Dermis blood vessel endothelial cell (primary cell): ENCODE measurements at regions not wholly inside any gene's neighbourhood (a gene's known extent, or its start where the extent isn't known, plus 50 kb on each side); places are given as distances from the start of the nearest gene placed in this dataset.
"Not testable (repeated sequence)": the region's sequence is repeated elsewhere in the genome, so short reads cannot be mapped to it uniquely, and the experiment has no call there.

Experiments
- DNase-seq: peaks from one replicate; pipeline ENCODE4 v3.0.0; 2010

DNA sequence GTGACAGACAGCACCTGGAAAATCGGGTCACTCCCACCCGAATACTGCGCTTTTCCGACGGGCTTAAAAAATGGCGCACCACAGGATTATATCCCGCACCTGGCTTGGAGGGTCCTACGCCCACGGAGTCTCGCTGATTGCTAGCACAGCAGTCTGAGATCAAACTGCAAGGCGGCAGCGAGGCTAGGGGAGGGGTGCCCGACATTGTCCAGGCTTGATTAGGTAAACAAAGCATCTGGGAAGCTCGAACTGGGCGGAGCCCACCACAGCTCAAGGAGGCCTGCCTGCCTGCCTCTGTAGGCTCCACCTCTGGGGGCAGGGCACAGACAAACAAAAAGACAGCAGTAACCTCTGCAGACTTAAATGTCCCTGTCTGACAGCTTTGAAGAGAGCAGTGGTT is 1370.0 kb downstream of the SUCLG1 start:
- DNase-seq: not testable (repeated sequence)

DNA sequence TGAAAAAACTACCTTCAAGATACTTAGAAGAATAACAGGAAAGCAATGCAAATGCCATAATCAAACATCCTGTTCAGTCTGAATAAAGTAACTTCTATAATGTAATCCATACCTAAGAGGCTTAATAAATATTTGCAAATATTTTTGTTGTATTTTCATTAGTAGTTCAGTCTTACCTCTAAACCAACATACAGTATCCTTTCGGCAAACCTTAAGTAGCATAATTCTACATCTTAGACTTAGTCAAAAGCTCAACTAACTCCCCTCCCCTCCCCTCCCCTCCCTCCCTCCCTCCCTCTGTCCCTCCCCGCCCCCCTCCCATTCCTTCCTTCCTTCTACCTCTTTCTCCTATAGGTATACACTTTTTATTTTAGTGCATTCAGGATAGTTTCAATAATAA is 1373.2 kb downstream of the SUCLG1 start:
- no peak for DNase-seq

DNA sequence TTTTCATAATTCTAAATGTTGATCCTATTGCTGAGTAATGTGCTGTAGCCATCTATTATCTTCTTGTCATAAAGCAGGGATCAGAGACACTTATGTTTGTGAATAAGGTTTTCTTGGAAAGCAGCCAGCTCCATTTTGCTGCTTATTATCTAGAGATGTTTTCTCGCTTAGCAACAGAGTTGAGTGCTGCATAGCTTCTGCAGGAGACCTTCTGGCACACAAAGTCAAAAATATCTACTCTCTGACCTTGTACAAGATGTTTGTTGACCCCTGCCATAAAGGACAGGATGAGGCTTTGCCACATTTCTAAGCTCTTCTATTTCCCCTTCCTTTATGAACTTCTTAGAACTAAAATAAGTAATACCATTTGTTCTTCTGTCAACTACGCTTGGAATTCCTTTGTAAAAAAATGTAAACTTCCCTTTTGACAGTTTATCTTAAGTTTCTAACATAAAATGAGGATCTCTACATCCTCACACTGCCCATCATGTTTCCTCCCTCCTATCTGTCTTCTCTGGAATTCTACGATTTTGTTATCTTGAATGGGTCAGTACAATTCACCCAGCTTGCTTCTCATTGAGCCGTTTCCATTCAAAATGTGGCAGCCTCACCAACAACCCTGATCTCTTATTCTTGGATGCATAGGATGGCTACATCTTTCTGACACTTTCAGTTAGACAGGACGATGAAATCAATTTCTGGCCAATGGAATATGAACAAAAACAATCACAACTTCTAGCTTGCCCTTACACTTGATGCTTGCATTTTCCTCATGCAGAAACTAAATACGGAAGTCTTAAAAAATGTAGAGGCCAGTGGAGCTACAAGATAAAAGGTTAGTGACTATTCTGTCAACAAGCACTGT is 1377.0 kb downstream of the SUCLG1 start:
- peak; percentile 100 for DNase-seq

DNA sequence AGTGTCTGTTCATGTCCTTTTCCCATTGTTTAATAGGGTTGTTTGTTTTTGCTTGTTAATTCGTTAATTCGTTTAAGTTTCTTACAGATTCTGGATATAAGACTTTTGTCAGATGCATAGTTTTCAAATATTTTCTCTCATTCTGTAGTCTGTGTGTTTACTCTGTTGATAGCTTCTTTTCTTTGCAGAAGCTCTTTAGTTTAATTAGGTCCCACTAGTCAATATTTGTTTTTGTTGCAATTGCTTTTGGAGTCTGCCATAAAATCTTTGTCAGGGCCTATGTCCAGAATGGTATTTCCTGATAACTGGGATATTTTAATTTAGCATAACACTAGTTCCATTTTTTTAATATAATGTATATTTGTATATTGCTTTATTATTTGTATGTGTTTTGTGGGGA is 1380.1 kb downstream of the SUCLG1 start:
- DNase-seq: no peak

DNA sequence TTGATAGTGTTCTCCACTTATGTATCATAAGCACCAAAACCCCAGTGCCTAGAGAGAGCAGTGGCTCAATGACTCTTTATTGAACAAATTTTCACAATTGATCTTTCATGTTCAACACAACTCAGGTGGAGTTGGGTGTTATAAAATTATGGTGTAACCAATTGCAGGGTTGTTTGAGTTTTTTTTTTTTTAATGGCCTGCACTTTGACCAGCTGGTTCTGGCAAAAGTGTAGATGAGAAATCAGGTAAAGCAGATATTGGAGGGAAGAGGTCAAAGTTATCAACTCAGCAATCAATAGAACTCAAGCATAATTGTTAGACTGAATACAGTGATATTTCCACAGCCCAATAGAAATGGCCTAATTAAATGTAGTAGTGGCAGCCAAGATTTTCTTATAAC is 1386.3 kb downstream of the SUCLG1 start:
- no peak for DNase-seq

DNA sequence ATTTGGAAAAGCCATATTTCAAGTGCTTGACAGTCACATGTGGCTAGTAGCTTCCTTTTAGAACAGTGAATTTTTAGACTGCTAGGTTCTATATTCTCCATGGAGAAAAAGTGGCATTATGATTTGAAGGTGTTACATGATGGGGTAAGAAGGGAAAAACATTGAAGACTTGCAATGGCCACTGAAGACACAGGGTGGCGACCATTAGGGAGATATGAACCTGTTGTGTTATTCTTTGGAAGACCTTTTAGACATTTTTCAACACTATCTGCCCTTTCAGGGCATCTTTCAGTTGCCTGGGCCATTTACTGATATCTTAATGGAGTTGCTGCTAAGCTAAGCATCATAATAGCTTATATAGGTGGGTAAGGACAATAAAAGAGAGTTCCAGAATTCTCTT is 1387.2 kb downstream of the SUCLG1 start:
- DNase-seq: no peak

DNA sequence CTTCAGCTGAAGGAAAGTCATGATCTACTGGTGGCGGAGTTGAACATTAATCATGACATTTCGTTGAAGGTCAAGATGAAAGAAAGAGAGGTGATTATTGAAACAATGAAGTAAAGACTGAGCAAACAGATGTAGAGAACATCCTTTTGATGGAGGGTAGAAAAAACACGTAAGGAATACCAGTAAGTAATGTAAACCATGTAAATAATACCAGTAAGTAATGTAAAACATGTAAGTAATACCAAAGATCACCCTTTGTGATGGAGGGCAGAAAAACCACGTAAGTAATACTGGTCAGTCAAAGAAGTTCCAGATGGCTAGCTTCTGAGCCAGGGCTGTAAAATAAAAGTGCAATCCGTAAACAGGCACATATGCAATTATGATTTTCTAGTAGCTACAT is 1387.7 kb downstream of the SUCLG1 start:
- DNase-seq: no peak

DNA sequence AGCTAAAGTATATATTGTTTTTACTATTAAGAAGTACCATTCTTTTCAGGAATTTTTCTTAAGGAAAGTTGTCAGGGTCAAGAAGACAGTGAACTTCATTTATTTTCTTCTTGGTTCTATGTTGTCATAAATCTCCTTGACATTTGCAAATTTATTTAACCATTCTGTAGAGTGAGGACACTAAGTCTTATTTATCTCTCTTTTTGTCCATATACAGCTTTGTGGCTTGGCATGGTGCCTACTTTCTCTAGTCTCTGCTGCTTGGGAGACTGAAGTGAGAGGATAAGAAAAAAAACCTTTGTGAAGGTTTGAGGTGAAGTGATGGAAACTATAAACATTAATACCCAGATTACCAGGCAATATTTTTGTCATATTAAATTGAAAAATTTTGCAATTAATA is 1389.4 kb downstream of the SUCLG1 start:
- peak; percentile 53 for DNase-seq

DNA sequence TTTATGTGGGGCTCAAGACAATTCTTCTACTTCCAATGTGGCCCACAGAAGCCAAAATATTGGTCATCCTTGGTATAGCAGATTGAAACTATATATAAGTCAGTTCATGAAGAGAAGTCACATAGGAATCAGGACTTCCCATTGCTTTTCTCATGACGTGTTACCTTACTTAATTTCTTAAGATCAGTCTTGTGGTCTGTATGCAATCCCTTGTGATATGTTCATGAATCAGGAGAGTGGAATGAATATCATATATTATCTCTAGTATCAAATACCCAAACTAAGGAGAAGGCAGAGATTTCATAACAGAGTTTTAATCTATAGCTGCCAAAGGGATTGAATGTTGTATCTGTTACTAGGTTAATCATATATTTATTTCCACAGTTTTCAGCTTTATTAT is 1390.4 kb downstream of the SUCLG1 start:
- DNase-seq: no peak

DNA sequence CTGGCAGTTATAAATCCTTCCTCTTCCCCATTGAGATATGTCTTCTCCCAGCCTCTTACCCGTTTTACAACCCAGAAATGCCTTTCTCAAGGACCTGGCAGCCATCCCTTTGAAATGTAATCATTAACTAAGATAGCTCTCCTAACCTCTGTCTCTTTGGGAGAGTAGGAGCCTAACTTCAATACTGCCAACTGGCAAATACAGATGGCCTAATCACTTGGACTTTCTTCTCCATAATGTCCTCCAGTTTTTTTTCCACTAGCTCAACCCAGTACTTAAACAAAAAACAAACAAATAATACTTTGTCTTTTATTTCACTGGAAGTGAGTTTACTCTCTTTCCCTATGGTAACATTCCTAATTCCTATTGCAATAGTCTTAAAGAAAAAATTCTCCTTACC is 1391.1 kb downstream of the SUCLG1 start:
- DNase-seq: no peak

DNA sequence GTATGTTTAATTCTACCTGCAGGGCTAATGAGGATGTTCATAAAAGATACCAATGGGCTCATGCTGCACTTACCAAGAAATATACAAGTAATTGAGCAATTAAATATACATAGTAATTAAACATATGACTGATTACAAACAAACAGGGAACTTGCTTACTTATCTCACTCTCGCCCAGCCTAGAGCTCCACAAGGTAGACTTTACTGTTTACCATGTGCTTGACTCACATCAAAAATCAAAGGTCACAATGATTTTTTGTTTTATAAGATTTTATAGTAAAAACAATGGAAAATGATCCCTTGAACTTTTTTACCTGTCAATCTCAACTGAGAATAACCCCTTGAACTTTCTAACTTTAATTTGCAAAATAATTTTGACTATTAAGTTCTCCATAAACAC is 1395.1 kb downstream of the SUCLG1 start:
- DNase-seq: no peak

DNA sequence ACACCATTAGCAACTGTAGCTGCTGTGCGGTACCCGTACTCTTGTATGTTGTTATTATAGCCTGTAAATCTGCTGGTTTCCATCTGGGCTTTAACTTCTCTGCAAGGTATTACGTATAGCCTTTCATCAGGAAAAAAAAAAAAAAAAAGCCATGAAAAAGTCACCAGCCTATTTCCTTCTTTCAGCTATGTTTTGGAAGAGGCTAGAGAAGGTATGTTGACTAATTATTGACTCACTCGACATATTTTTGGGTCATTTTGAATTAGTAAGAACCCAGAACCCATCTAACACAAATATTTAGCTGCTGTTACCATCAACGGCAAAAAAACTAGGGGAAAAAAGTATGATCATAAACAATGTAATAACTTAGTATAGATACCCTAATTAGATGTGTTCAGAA is 1395.6 kb downstream of the SUCLG1 start:
- no peak for DNase-seq

DNA sequence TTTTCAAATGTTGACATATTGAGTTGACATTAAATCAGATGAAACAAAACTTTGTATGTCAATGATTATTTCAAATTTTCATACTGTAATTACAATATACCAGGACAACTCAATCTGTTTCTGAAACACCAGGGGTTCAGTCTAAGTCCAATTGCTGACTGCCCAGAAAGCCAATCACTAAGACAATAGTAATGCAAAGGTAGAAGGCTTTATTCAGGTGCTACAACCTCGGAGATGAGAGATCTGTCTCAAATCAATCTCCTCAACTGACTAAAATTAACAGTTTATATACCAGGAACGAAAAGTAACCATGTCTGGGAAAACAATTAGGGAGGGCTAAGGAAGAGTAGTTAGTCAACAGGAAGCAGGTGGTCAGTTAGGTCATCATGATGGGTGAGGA is 1400.4 kb downstream of the SUCLG1 start:
- DNase-seq: peak; percentile 15

DNA sequence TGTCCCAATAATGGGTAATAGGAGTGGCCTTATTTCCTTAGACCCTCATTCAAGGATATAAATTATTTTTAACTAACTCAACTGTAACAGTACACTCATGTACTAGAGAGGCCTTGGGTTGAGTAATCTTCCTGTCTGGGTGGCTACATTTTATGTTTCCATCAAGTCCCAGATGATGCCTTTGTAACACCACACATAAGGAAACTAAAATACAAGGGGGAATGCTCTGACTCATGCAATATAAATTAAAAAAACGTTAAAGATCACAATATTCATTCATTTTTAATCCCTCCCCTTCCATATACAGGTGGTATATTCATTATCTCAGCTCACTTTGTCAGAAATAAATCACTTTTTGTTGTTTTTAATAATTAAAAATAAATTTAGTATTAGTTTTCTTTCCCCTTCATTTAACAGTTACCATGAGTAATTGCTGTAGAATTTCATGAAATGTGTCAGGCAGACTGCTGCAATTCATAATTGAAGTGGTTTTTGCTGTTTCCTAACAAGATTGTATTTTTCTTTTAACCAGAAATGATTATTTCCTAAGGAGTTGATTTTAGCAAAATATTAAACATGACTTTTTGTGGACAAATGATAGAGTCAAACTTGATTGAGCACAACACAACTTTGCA is 1403.6 kb downstream of the SUCLG1 start:
- peak; percentile 94 for DNase-seq

DNA sequence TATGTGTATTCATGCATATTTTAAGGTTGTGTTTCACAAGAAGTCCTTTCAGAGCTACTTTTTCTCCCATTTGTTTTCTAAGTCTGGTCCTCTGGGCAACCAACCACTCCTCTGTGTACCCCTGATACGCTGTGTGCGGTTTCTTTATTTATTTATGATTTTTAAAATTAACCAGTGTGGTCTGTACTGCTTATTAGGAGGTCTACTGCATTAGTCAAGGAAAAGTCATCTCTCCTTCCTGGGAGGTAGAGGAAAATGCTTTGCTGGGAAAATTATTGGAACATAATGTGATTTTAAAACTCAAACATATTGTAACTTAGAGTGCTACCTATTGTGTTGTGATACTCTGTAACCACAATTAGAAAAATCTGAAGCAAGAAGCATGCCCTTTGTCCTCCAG is 1404.3 kb downstream of the SUCLG1 start:
- DNase-seq: peak; percentile 3

DNA sequence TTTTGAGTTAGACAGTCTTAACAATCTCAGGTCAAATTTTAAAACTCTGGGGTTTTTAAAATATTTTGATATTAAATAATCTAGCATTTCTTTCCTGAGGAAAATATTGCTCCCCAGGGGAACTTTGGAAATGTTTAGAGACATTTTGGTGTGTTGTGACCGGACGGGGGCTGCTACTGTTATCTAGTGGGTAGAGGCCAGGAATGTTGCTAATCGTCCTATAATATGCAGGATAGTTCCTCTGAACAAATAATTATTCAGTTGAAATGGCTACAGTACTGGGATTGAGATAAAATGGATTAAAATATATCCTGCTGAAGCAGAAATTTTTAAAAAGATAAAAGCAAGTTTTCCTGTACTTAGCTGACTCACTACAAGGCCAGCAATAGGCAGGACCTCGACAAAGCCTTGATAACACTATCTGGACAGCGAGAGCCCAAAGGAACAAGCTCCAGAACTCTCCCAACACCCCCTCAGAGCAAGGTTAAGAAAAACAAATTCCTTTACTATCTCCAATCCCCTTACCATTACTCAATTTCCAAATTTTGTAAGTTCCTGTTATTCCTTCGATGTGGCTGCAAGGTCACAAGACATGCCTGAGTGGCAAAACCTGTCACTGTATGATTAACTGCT is 1407.4 kb downstream of the SUCLG1 start:
- DNase-seq: no peak

DNA sequence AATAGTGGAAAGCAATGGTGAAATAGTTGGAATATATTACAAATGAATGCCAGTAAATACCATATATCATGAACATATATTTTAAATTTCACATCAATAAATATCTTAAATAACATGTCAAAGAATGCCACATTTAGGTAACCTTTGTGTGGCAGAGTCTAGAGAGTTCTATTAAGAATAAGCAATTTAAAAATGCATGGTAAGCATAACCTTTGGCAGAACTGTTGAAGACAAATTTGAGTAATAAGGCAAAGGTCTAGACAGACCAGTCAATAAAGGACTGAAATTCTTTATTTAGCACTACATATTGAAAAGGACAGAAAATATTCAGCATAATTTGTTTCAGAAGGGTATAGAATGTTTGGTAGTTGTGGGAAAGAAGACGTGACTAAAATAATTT is 1417.0 kb downstream of the SUCLG1 start:
- no peak for DNase-seq

DNA sequence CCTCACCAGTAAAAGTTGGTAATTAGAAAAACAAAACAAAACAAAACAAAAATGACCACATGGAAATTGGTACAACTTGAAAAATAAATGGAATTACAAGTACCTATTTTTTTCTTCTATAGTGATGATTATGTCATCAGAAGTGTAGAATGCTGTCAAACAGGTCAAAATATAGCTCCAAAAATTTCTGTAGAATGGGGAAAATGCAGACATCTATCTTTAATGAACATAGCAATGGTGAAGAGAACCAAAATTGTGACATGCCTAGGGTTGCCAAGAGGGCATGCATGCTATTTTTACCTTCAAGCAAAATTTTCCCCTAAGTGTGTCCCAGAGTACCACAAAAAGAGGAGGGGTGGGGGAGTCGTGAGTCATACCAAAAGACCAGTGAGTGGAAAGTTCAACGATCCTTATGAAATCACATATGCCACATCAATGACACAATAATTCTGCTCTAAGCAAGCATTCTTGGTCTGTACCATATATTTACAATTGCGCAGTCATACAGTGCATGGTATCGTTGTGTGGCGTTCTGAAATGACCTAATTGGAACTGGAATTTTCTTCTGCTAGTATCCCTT is 1436.4 kb downstream of the SUCLG1 start:
- DNase-seq: no peak

DNA sequence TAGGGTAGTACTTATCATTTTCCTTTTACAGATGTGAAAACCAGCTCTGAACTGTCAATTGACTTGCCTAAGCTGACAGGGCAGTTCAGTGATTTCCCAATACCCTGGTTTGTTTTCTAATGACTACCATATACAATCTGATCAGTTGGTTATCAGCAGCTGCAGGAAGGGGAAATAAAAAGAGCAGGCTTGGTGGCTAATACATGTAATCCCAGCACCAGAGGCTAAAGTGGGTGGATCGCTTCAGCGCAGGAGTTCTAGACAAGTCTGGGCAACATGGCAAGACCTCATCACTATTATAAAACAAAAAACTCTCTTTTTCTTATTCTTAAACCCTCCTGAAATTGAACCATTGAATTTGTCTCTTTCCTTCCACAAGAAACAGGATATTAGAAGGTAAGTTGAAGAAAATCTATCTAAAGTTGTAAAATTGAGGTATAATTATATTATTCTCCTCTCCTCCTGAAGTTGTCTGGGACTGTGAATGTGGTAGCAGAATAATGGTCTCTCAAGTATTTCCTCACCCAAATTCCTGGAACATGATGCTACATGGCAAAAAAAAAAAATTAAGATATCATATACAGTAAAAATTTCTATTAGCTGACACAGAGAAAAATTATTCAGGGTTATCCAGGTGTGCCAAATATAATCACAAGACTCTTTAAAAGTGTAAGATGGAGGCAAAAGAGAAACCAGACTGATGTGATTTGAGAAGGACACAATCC is 1441.6 kb downstream of the SUCLG1 start:
- DNase-seq: no peak

DNA sequence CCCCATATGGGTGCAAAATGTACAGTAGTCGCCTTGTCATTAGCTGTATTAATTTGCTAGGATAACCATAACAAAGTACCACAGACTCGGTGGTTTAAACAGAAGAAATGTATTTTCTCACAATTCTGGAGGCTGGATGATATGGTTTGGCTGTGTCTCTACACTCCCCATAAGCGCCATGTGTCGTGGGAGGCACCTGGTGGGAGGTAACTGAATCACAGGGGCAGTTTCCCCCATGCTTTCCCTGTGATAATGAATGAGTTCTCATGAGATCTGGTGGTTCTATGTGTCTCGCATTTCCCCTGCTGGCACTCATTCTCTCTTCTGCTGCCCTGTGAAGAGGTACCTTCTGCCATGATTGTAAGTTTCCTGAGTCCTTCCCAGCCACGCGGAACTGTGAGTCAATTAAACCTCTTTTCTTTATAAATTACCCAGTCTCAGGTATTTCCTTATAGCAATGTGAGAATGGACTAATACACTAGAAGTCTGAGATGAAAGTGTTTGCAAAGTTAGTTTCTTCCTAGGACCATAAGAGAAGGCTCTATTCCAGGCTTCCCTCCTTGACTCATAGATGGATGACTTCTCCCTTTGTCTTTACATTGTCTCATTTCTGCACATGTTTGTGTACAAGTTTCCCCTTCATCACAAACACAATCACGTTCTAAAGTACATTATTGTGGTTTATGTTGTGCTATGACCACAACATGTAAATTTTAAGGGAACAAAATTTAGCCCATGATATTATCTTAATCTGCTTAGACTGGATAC is 1442.6 kb downstream of the SUCLG1 start:
- no peak for DNase-seq

DNA sequence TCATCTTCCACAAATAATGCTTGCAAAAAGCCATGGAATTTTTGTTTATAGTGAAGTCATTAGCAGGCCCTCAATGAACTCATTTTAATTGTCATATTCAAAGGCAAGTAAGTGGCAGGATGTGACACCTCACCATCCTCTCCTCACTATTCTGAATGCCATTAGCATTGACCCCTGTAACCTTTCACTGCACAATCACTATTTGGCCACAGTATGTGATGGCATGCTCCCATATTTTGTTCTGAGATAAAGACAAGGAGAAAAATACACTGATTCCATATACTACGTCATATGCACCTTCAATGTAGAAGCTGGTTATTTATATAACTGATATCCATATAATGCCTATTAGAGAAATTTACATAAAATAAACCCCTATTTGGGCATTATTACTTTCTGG is 1443.2 kb downstream of the SUCLG1 start:
- peak; percentile 26 for DNase-seq
